HUES64 (cell line): ENCODE measurements at regions not wholly inside any gene's neighbourhood (a gene's known extent, or its start where the extent isn't known, plus 50 kb on each side); places are given as distances from the start of the nearest gene placed in this dataset.

ENCODE experiments used
- H3K27ac ChIP-seq: 2 replicates; pipeline ENCODE4 v1.7.0; 2013; ENCODE audit warnings: low read depth, low read length, inconsistent platforms
- H3K27me3 ChIP-seq: 2 replicates; pipeline ENCODE4 v1.6.1; 2013; ENCODE audit warnings: mild to moderate bottlenecking, low read length; ENCODE audit not compliant: insufficient read depth
- H3K36me3 ChIP-seq: 2 replicates; pipeline ENCODE4 v1.6.1; 2013; ENCODE audit warnings: mild to moderate bottlenecking, low read length; ENCODE audit not compliant: insufficient read depth
- H3K4me1 ChIP-seq: 2 replicates; pipeline ENCODE4 v1.6.1; 2013; ENCODE audit warnings: mild to moderate bottlenecking, low read length, moderate library complexity; ENCODE audit not compliant: insufficient read depth
- H3K4me3 ChIP-seq: 2 replicates; pipeline ENCODE4 v1.5.1; 2013; ENCODE audit warnings: mild to moderate bottlenecking, low read length, moderate library complexity
- H3K9ac ChIP-seq: 2 replicates; pipeline ENCODE4 v1.6.1; 2013; ENCODE audit warnings: mild to moderate bottlenecking, low read depth, low read length
- H3K9me3 ChIP-seq: 2 replicates; pipeline ENCODE4 v1.6.1; 2013; ENCODE audit warnings: low read depth, low read length; ENCODE audit not compliant: insufficient read depth
- WGBS: fragments of 150-250, 120-280 bp; methylation state at CpG from one replicate; pipeline ENCODE4 v1.1.7; 2013; ENCODE audit warnings: missing lambda C conversion rate; 5-methylcytosine and 5-hydroxymethylcytosine counted together

GRCh38 chr17:52255347-52255746, 96.8 kb upstream of the CA10 start:
- 81% methylated on average over 9 of the region's 9 CpGs for WGBS
- H3K4me1 ChIP-seq: no peaks in the 10 kb centered on the region
- no peak overlapping the region for H3K9ac ChIP-seq
- H3K36me3 ChIP-seq: no peaks in the 10 kb centered on the region
- no peak overlapping the region for H3K27ac ChIP-seq
- no peaks in the 10 kb centered on the region for H3K27me3 ChIP-seq
- H3K9me3 ChIP-seq: peaks cover 37% of the 10 kb centered on the region
- H3K4me3 ChIP-seq: no peak overlapping the region

GRCh38 chr17:52244689-52245088, 86.2 kb upstream of the CA10 start:
- H3K27ac ChIP-seq: no peak overlapping the region
- no peak overlapping the region for H3K9ac ChIP-seq
- no peaks in the 10 kb centered on the region for H3K4me1 ChIP-seq
- H3K4me3 ChIP-seq: no peak overlapping the region
- WGBS: 95% methylated on average over 2 of the region's 2 CpGs
- no peaks in the 10 kb centered on the region for H3K36me3 ChIP-seq
- peaks cover 27% of the 10 kb centered on the region for H3K9me3 ChIP-seq
- H3K27me3 ChIP-seq: no peaks in the 10 kb centered on the region

GRCh38 chr17:52242268-52242667, 83.8 kb upstream of the CA10 start:
- no peak overlapping the region for H3K4me3 ChIP-seq
- H3K9me3 ChIP-seq: peaks cover 24% of the 10 kb centered on the region
- WGBS: 67% methylated on average over 2 of the region's 2 CpGs
- H3K27me3 ChIP-seq: no peaks in the 10 kb centered on the region
- no peaks in the 10 kb centered on the region for H3K36me3 ChIP-seq
- H3K9ac ChIP-seq: no peak overlapping the region
- H3K27ac ChIP-seq: no peak overlapping the region
- H3K4me1 ChIP-seq: no peaks in the 10 kb centered on the region

- no peaks in the 10 kb centered on the region for H3K27me3 ChIP-seq
- H3K9me3 ChIP-seq: peaks cover 32% of the 10 kb centered on the region
- no peaks in the 10 kb centered on the region for H3K36me3 ChIP-seq
- no peaks in the 10 kb centered on the region for H3K4me1 ChIP-seq
- H3K4me3 ChIP-seq: no peak overlapping the region
- no peak overlapping the region for H3K9ac ChIP-seq
- H3K27ac ChIP-seq: no peak overlapping the region
- WGBS: 87% methylated on average over 6 of the region's 6 CpGs
Observed at GRCh38 chr17:52237151-52237550, 78.6 kb upstream of the CA10 start.

GRCh38 chr17:52235516-52235915, 77.0 kb upstream of the CA10 start:
- no peak overlapping the region for H3K4me3 ChIP-seq
- peaks cover 42% of the 10 kb centered on the region for H3K9me3 ChIP-seq
- H3K36me3 ChIP-seq: no peaks in the 10 kb centered on the region
- no peaks in the 10 kb centered on the region for H3K4me1 ChIP-seq
- H3K27ac ChIP-seq: no peak overlapping the region
- no peak overlapping the region for H3K9ac ChIP-seq
- no peaks in the 10 kb centered on the region for H3K27me3 ChIP-seq
- WGBS: 100% methylated on average over 1 of the region's 1 CpG

GRCh38 chr17:52233632-52234031, 75.1 kb upstream of the CA10 start:
- H3K36me3 ChIP-seq: no peaks in the 10 kb centered on the region
- 100% methylated on average over 1 of the region's 1 CpG for whole genome bisulfite sequencing

GRCh38 chr17:52233176-52233575, 74.7 kb upstream of the CA10 start:
- Histone ChIP-seq H3K27me3 (no peaks in the 10 kb centered on the region), H3K36me3 (no peaks in the 10 kb centered on the region), H3K9me3 (peaks cover 47% of the 10 kb centered on the region), H3K9ac (no peak overlapping the region), H3K4me3 (no peak overlapping the region), H3K27ac (no peak overlapping the region), H3K4me1 (no peaks in the 10 kb centered on the region; the same call in 1 of the 2 replicates)

More at GRCh38 chr17:52233632-52234031, 75.1 kb upstream of the CA10 start:
- no peak overlapping the region for H3K9ac ChIP-seq
- H3K4me1 ChIP-seq: no peaks in the 10 kb centered on the region
- no peak overlapping the region for H3K27ac ChIP-seq
- peaks cover 48% of the 10 kb centered on the region for H3K9me3 ChIP-seq
- H3K4me3 ChIP-seq: no peak overlapping the region
- H3K27me3 ChIP-seq: no peaks in the 10 kb centered on the region

GRCh38 chr17:52228823-52229222, 70.3 kb upstream of the CA10 start:
- WGBS: 87% methylated on average over 3 of the region's 3 CpGs
- H3K4me1 ChIP-seq: no peaks in the 10 kb centered on the region; the same call in 1 of the 2 replicates
- no peak overlapping the region for H3K4me3 ChIP-seq

GRCh38 chr17:52227926-52228325, 69.4 kb upstream of the CA10 start:
- no peak overlapping the region for H3K27ac ChIP-seq
- no peak overlapping the region for H3K9ac ChIP-seq
- 81% methylated on average over 1 of the region's 2 CpGs for WGBS
- H3K27me3 ChIP-seq: no peaks in the 10 kb centered on the region
- no peaks in the 10 kb centered on the region; the same call in 1 of the 2 replicates for H3K4me1 ChIP-seq
- H3K9me3 ChIP-seq: peaks cover 43% of the 10 kb centered on the region
- H3K4me3 ChIP-seq: no peak overlapping the region
- H3K36me3 ChIP-seq: no peaks in the 10 kb centered on the region

More at GRCh38 chr17:52228823-52229222, 70.3 kb upstream of the CA10 start:
- Histone ChIP-seq H3K9ac (no peak overlapping the region), H3K36me3 (no peaks in the 10 kb centered on the region), H3K9me3 (peaks cover 46% of the 10 kb centered on the region), H3K27me3 (no peaks in the 10 kb centered on the region), H3K27ac (no peak overlapping the region)

- H3K27ac ChIP-seq: no peak overlapping the region
- H3K27me3 ChIP-seq: no peaks in the 10 kb centered on the region
- H3K36me3 ChIP-seq: no peaks in the 10 kb centered on the region
- H3K4me1 ChIP-seq: no peaks in the 10 kb centered on the region
- 81% methylated on average over 3 of the region's 3 CpGs for WGBS
- H3K9me3 ChIP-seq: peaks cover 48% of the 10 kb centered on the region
- no peak overlapping the region for H3K4me3 ChIP-seq
- no peak overlapping the region for H3K9ac ChIP-seq
Observed at GRCh38 chr17:52213451-52213850, 54.9 kb upstream of the CA10 start.

- Histone ChIP-seq H3K27me3 (no peaks in the 10 kb centered on the region), H3K9ac (no peak overlapping the region), H3K27ac (no peak overlapping the region), H3K36me3 (no peaks in the 10 kb centered on the region), H3K4me3 (no peak overlapping the region), H3K4me1 (no peaks in the 10 kb centered on the region), H3K9me3 (peaks cover 48% of the 10 kb centered on the region)
Observed at GRCh38 chr17:52212851-52213250, 54.3 kb upstream of the CA10 start.

GRCh38 chr17:52209507-52209906, 51.0 kb upstream of the CA10 start:
- Histone ChIP-seq H3K9ac (no peak overlapping the region), H3K4me3 (no peak overlapping the region), H3K36me3 (no peaks in the 10 kb centered on the region), H3K27ac (no peak overlapping the region), H3K9me3 (peaks cover 27% of the 10 kb centered on the region; the same call in 1 of the 2 replicates), H3K27me3 (no peaks in the 10 kb centered on the region), H3K4me1 (no peaks in the 10 kb centered on the region)
